Suprapubic skin (tissue), 4 donors: ENCODE measurements at regions not wholly inside any gene's neighbourhood (a gene's known extent, or its start where the extent isn't known, plus 50 kb on each side); places are given as distances from the start of the nearest gene placed in this dataset.

Source experiments
- EP300 ChIP-seq: sonication (generic); formaldehyde crosslinking; IDR thresholded peaks from one replicate; pipeline ENCODE4 v1.6.1; 2017; ENCODE audit warnings: antibody characterized with exemption
- POLR2A ChIP-seq, 2 donors: fragments of 450-650 bp; IDR thresholded peaks; one replicate each; pipeline ENCODE4 v1.6.1; 2017; ENCODE audit warnings: antibody characterized with exemption in 2 of 2, mild to moderate bottlenecking in 2 of 2, moderate library complexity in 2 of 2
- POLR2AphosphoS5 ChIP-seq, 3 donors: sonication (generic); formaldehyde crosslinking; IDR thresholded peaks; one replicate each; pipeline ENCODE4 v1.6.1; 2017; ENCODE audit warnings: antibody characterized with exemption in 3 of 3
- TF ChIP-seq, protein P1 (sequence below), 2 donors: fragments of 200-600 bp in 1 of 2; fragments of 450-650 bp in 1 of 2; sonication (generic) in 1 of 2; IDR thresholded peaks; one replicate each; pipeline ENCODE4 v1.5.1; 2016 to 2019; ENCODE audit warnings: antibody characterized with exemption in 2 of 2, mild to moderate bottlenecking in 1 of 2, moderate library complexity in 1 of 2

DNA sequence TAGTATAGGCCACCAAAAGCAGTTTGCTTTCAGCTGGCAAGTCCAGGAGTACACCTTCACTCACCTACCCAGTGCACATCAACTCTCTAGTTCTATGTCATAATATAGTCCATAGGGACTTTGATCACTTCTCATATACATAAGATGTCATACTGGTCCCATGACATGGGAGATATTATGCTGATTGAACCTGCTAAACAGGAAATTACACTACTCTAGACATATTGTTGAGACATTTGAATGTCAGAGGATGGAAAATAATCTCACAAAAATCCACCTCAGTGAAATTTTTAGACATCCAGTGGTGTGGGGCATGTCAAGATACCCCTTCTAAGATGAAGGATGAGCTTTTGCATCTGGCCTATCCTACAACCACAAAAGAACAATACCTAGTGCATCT lies 322.5 kb downstream of the EN1 start:
- TF ChIP-seq POLR2AphosphoS5 (IDR thresholded peaks at IDR 0.05), result no peak
- TF ChIP-seq, protein P1, sequence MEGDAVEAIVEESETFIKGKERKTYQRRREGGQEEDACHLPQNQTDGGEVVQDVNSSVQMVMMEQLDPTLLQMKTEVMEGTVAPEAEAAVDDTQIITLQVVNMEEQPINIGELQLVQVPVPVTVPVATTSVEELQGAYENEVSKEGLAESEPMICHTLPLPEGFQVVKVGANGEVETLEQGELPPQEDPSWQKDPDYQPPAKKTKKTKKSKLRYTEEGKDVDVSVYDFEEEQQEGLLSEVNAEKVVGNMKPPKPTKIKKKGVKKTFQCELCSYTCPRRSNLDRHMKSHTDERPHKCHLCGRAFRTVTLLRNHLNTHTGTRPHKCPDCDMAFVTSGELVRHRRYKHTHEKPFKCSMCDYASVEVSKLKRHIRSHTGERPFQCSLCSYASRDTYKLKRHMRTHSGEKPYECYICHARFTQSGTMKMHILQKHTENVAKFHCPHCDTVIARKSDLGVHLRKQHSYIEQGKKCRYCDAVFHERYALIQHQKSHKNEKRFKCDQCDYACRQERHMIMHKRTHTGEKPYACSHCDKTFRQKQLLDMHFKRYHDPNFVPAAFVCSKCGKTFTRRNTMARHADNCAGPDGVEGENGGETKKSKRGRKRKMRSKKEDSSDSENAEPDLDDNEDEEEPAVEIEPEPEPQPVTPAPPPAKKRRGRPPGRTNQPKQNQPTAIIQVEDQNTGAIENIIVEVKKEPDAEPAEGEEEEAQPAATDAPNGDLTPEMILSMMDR (IDR thresholded peaks at IDR 0.05), result no peak
- no peak for TF ChIP-seq POLR2A (IDR thresholded peaks at IDR 0.05)
- no peak for TF ChIP-seq EP300
